H1 (cell line): ENCODE measurements at regions not wholly inside any gene's neighbourhood (a gene's known extent, or its start where the extent isn't known, plus 50 kb on each side); places are given as distances from the start of the nearest gene placed in this dataset.

Experiments
- EZH2 ChIP-seq: fragments of 200-600 bp; sonication (generic); IDR thresholded peaks from 2 replicates; pipeline ENCODE4 v1.7.1; 2012; ENCODE audit warnings: low read depth, mild to moderate bottlenecking, moderate library complexity, low read length, inconsistent platforms; ENCODE audit not compliant: severe bottlenecking
- GTF2F1 ChIP-seq: IDR thresholded peaks from 2 replicates; pipeline ENCODE4 v1.6.1; 2012; ENCODE audit warnings: low read depth, low read length, improper control_type of control experiment, borderline replicate concordance
- HDAC6 ChIP-seq: IDR thresholded peaks from one replicate; pipeline ENCODE4 v1.7.1; 2012; ENCODE audit warnings: low read depth, mild to moderate bottlenecking, inconsistent platforms, low read length, moderate library complexity
- RAD21 ChIP-seq, 2 experiments: IDR thresholded peaks in 1 of 2; conservative IDR thresholded peaks in 1 of 2; 2 replicates each; pipeline ENCODE4 v1.6.1; 2011; ENCODE audit warnings: low read depth in 2 of 2, low read length in 2 of 2, improper control_type of control experiment in 1 of 2, inconsistent platforms in 1 of 2, mild to moderate bottlenecking in 1 of 2, moderate library complexity in 1 of 2
- TBP ChIP-seq: IDR thresholded peaks from 2 replicates; pipeline ENCODE4 v1.6.1; 2011; ENCODE audit warnings: low read depth, low read length, improper control_type of control experiment
- TF ChIP-seq, protein P1 (sequence below), 3 experiments: IDR thresholded peaks; 1 replicate in 2 of 3; 2 replicates in 1 of 3; pipeline versions ENCODE4 v1.5.1 to v1.6.1; 2011; ENCODE audit warnings: low read length in 3 of 3, mild to moderate bottlenecking in 3 of 3, inconsistent platforms in 2 of 3, low read depth in 1 of 3, moderate library complexity in 1 of 3; ENCODE audit not compliant: insufficient read depth in 1 of 3; ENCODE audit errors: control extremely low read depth in 1 of 3
- TF ChIP-seq, protein P2 (sequence below): IDR thresholded peaks from 2 replicates; pipeline ENCODE4 v1.6.1; 2012; ENCODE audit warnings: inconsistent platforms

DNA sequence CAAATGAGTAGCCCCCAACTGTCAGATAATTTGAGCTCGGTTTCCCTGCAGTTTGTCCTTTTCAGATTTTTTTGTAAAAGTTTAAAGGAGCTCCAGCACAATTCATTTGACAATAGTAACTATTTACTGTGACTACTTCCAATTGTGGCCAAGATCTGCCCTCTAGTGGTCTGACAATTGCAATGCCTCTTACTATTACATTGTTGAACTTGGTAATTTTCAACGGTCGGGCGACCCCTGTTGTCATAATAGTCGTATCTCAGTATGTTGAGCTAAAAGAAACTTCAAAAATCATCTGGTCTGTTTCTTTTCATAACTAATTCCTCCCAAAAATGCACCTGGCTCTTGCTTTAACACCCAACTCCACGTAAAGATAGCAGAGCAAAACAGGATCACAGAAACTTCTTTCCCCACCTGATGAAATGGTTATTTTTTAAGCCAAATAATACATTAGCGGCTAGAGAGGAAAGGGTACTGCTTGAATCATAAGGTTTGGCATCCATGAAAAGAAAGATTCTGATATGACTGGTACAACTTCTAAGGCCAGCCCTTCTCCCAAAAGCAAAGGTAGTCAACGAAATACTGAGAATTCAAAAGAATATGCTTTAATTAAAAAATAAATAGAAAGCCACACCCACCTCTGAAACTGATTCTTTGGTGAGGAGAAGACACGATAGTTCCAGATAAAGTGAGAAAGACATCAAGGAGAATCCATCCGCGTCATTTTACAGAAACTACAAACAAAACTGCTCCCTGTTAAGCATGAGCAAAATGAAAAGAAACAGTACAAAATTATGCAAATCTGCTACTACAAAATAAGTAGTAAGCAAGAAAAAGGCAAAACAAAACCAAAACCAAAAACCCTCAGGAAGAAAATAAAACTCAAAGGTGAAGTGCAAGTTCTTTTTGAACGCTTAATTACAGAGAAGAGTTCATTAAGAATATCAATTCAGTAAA is 76.9 kb upstream of the HTR4 start (continued):
- TF ChIP-seq, protein P1, sequence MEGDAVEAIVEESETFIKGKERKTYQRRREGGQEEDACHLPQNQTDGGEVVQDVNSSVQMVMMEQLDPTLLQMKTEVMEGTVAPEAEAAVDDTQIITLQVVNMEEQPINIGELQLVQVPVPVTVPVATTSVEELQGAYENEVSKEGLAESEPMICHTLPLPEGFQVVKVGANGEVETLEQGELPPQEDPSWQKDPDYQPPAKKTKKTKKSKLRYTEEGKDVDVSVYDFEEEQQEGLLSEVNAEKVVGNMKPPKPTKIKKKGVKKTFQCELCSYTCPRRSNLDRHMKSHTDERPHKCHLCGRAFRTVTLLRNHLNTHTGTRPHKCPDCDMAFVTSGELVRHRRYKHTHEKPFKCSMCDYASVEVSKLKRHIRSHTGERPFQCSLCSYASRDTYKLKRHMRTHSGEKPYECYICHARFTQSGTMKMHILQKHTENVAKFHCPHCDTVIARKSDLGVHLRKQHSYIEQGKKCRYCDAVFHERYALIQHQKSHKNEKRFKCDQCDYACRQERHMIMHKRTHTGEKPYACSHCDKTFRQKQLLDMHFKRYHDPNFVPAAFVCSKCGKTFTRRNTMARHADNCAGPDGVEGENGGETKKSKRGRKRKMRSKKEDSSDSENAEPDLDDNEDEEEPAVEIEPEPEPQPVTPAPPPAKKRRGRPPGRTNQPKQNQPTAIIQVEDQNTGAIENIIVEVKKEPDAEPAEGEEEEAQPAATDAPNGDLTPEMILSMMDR (IDR thresholded peaks at IDR 0.05; ENCODE audit: control extremely low read depth in 1 of 3, insufficient read depth in 1 of 3, low read depth in 1 of 3, low read length in 3 of 3), result peak in 2 of 3 experiments; percentile 92 to 98; a peak in 3 of 4 replicates
- TF ChIP-seq GTF2F1, result no peak
- TF ChIP-seq, protein P2, sequence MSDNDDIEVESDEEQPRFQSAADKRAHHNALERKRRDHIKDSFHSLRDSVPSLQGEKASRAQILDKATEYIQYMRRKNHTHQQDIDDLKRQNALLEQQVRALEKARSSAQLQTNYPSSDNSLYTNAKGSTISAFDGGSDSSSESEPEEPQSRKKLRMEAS, result no peak
- TF ChIP-seq TBP, result no peak
- no peak for TF ChIP-seq EZH2
- peak; percentile 94 to 95 for TF ChIP-seq RAD21 (IDR thresholded peaks at IDR 0.05 in 1 of 2, conservative IDR thresholded peaks at IDR 0.05 in 1 of 2; ENCODE audit: low read depth in 2 of 2, low read length in 2 of 2)
- TF ChIP-seq HDAC6, result no peak
- TF ChIP-seq, all 59 proteins: peak for 2
